ENCODE measurements at regions not wholly inside any gene's neighbourhood (a gene's known extent, or its start where the extent isn't known, plus 50 kb on each side); places are given as distances from the start of the nearest gene placed in this dataset.

DNA sequence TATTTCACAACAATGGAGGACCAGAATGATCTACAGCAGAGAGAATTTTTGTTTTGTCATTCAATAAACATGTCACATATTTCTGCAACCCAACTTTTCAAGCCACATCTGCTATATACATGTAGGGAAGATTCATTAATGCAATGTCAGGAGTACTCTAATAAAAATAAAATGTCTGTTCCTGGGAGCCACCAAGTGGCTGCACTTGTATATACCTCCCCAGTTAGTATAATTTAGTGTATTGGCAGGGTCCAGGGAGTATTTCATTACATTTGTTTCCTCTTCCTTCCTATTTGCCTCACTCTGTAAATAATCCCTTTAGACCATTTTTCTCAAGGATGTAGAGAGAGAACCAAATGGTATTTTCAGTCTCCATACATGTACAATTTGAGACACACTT is 1169.0 kb downstream of the DIAPH3 start:
- TF ChIP-seq, protein P1, sequence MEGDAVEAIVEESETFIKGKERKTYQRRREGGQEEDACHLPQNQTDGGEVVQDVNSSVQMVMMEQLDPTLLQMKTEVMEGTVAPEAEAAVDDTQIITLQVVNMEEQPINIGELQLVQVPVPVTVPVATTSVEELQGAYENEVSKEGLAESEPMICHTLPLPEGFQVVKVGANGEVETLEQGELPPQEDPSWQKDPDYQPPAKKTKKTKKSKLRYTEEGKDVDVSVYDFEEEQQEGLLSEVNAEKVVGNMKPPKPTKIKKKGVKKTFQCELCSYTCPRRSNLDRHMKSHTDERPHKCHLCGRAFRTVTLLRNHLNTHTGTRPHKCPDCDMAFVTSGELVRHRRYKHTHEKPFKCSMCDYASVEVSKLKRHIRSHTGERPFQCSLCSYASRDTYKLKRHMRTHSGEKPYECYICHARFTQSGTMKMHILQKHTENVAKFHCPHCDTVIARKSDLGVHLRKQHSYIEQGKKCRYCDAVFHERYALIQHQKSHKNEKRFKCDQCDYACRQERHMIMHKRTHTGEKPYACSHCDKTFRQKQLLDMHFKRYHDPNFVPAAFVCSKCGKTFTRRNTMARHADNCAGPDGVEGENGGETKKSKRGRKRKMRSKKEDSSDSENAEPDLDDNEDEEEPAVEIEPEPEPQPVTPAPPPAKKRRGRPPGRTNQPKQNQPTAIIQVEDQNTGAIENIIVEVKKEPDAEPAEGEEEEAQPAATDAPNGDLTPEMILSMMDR (IDR thresholded peaks at IDR 0.05; ENCODE audit: insufficient read depth, low read length) = no peak
- no peak for TF ChIP-seq POLR2AphosphoS5 (IDR thresholded peaks at IDR 0.05; ENCODE audit: low read depth)

All from HL-60 (cell line).